Ramos (cell line): ENCODE measurements at regions not wholly inside any gene's neighbourhood (a gene's known extent, or its start where the extent isn't known, plus 50 kb on each side); places are given as distances from the start of the nearest gene placed in this dataset.
"Not testable (repeated sequence)": the region's sequence is repeated elsewhere in the genome, so short reads cannot be mapped to it uniquely, and the experiment has no call there.

Experiments
- in situ Hi-C: fragments of 300-500 bp; cut with MboI; formaldehyde crosslinking; loops from one replicate; pipeline ENCODE4 v1.14.3; 2022; ENCODE audit warnings: low sequenced_read_pairs; ENCODE audit not compliant: unreplicated experiment

DNA sequence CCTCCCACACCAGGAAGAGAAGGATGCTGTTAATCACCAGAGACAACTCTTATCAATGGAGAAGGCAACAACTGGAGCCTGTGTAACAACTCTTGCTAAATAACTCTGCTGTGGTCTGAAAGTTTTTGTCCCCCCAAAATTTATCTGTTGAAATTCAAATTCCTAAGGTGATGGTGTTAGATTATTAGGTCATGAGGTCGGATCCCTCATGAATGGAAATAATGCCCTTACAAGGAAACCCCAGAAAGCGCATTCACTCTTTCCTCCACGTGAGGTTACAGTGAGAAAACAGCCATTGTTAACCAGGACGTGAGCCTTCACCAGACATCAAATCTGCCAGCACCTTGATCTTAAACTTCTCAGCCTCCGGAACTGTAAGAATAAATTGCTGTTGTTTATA is 141.9 kb upstream of the CXADR start:
- in situ Hi-C loops: no loop called here

DNA sequence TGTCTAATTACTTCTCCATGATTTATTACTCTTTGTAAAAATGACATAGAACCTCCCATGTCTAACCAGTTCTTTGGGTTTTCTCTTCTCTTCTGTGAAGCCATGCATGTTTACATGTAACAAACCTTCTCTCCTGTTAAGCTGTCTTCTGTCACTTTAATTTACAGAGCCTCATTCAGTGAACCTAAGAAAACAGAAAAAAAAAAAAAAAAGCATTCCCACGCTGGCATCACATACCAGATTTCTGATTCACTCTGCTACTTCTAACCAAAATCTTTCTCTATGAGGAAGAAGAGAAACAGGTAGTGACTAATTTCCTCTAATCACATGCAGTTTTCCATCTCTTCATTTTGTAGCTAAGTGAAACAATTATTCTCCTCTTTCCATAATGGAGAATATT is 141.4 kb upstream of the CXADR start:
- in situ Hi-C loops: no loop called here

- in situ Hi-C loops: no loop called here
These were observed 140.6 kb upstream of the CXADR start for GRCh38 chr21:17372200-17372599.

GRCh38 chr21:17386498-17386897 is 126.3 kb upstream of the CXADR start:
- in situ Hi-C loops: loop anchor here (10.0 kb wide), 1 partner anchor 198 kb away; no protein-coding TSS in a partner anchor

DNA sequence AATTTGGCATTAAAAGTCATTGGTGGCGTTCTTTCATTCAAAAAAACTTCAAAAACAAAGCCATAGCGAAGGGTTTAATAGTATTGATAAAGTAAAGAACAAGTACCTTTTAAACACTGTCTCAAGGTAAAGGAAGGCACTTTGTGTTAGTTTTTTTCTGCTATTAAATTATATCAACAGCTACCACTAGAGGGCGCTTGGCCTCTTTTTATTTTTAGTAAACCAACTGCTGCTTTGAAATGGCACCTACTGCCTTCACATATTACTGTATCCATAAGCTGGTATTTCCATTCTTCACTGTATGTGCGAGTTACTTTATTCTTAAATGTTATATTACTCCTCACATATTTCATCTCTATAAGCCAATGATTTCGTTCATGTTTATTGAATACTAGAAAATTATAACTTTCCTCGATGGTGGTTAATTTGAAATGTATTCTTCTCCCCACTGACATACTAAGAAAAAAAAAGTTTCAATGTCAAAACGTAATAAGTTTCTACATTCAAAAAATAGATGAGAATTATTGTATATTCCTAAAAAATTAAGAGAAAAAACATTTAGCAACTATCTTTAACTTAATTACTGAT is 125.7 kb upstream of the CXADR start:
- in situ Hi-C loops: loop anchor here (10.0 kb wide), 1 partner anchor 198 kb away; no protein-coding TSS in a partner anchor

- in situ Hi-C loops: loop anchor here (10.0 kb wide), 1 partner anchor 197 kb away; no protein-coding TSS in a partner anchor
These were observed 124.6 kb upstream of the CXADR start for GRCh38 chr21:17388226-17388625.

DNA sequence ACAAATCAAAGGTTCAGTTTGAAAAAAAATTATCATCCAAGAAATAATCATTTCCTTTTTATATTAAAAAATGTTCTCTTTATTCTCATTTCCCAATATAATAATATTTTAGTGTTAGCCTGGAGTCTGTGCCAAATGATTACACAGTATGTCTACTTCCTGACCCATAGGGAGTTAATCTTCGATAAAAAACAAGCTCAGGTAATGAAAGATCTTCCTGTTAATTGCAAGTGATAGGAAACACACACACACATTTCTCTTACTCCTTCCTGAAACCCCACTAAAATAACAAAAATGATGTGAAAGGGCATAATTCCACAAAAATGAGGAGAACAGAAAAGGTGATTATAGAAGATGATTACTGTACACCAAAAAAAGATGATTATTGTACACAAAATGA is 123.5 kb upstream of the CXADR start:
- in situ Hi-C loops: loop anchor here (10.0 kb wide), 1 partner anchor 195 kb away; no protein-coding TSS in a partner anchor

GRCh38 chr21:17390569-17390968 is 122.3 kb upstream of the CXADR start:
- in situ Hi-C loops: no loop called here

GRCh38 chr21:17391811-17392340 is 121.0 kb upstream of the CXADR start:
- in situ Hi-C loops: no loop called here

DNA sequence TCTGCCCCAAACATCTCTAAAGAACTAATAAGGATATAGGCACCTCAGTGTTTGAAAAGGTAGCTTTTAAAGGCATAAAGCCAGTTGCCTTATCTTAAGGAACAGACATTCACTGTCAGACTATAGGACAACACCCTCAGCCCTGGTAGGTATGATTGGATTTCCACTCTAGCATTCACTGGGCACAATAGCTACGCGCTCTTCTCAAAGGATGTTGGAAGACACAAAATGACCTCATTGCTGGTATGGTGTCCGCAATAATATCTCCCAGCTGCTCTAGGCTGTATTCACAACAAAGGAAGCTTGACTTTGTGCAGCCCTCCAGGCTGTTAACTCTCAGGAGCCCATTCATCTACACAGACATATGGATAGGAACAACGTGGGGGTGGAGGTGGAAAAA is 119.4 kb upstream of the CXADR start:
- in situ Hi-C loops: no loop called here

DNA sequence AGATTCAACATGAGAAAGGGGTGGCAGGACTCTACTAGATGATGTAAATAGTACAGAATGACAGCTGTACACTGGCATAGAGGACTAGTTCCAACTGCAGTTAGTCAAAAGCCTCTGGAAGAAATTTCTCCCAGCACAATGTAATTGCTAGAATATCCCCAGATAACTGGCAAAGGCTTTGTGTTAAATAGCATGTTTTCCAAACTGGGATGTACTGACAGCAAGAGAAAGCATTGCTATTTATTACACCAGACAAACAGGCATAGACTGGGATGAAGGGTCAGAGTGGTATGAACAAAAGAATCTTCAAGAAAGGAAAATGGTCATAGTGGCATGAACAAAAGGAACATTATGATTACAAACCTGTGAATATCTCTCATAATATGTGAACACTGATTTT is 115.9 kb upstream of the CXADR start:
- in situ Hi-C loops: no loop called here

DNA sequence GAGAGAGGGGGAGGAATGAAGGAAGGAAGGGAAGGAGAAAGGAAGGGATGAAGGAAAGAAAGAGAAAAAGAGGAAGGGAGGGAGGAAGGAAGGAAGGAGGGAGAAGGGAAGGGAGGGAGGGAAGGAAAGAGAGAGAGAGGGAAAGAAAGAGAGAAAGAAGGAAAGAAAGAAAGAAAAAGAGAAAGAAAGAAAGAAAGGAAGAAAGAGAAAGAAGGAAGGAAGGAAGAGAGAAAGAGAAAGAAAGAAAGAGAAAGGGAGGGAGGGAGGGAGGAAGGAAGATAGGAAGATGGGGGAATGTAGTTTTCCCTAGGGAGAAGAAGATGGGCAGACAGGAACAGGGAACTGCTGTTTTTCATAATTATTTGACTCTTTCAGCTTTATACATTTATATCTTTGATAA is 115.1 kb upstream of the CXADR start:
- in situ Hi-C loops: no loop called here

GRCh38 chr21:17398954-17399353 is 113.9 kb upstream of the CXADR start:
- in situ Hi-C loops: not testable (repeated sequence)

DNA sequence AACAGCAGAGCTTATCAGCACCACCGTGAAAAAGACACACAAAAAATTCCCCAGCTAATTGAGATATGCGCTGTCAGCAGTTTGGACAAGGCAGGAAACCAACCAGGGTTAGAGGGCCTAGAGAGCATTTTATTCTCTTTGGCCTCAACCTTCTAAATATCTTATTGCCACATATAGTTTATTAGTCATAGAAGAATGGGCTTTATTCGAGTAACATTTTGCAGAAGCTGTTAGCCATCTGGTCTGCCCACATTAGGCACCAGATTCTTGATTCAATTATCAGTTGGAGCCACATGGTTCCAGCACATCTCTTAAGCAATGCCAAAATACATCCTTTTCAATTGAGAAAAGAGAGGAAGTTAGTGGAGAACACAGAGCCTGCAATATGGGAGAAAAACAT is 109.9 kb upstream of the CXADR start:
- in situ Hi-C loops: no loop called here

DNA sequence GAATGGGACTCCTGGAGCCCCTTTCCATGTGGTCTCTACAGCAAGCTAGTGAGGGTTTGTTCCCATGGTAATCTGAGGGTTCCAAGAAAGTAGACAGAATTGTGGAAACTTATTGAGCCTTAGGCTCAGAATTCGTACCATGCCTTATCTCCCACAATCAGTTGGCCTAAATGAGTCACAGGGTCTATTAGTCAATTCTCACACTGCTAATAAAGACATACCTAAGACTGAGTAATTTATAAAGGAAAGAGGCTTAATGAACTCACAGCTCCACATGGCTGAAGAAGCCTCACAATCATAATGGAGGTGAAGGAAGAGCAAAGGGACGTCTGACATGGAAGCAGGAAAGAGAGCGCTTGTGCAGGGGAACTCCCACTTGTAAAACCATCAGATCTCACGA is 106.6 kb upstream of the CXADR start:
- in situ Hi-C loops: no loop called here

- in situ Hi-C loops: no loop called here
These were observed 98.1 kb upstream of the CXADR start for GRCh38 chr21:17414766-17415165.

DNA sequence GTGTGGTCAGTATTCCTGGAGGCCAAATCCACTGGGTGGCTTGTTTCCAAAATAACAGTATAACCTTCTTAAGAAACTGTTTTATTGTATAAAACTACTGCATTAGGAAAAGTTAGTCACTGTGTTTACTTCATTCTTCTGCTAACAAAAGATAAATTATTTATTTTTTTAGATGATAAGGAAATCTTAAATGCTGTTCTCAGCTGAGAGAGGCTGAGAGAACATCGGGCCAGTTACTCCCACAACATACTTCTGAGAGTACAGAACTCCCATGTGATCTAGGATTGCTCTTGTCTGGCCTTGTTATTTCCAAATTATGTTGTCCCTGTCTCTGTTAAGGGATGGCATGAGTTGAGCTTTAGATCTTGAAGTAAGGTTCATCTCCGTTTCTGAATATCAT is 96.7 kb upstream of the CXADR start:
- in situ Hi-C loops: no loop called here

- in situ Hi-C loops: no loop called here
These were observed 89.9 kb upstream of the CXADR start for GRCh38 chr21:17422931-17423330.

GRCh38 chr21:17427157-17427556 is 85.7 kb upstream of the CXADR start:
- in situ Hi-C loops: no loop called here

DNA sequence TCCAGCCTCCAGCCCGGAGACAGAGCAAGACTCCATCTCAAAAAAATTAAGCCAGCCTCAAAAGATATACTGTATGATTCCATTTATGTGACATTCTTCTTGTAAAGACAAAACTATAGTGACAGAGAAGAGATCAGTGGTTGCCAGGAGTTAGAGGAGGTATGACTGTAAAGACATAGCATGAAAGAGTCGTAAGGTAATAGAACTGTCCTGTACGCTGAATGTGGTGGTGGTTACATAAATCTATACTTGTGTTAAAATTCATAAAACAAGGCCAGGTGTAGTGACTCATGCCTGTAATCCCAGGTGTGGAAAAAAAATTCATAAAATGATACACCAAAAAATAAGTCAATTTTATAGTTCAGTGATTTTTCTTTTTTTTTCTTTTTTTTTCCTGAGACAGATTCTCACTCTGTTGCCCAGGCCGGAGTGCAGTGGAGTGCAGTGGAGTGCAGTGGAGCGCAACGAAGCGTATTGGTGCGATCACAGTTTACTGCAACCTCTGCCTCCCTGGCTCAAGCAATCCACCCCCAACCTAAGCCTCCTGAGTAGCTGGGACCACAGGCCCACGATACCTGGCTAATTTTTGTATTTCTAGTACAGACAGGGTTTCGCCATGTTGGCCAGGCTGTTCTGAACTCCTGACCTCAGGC is 84.9 kb upstream of the CXADR start:
- in situ Hi-C loops: no loop called here

DNA sequence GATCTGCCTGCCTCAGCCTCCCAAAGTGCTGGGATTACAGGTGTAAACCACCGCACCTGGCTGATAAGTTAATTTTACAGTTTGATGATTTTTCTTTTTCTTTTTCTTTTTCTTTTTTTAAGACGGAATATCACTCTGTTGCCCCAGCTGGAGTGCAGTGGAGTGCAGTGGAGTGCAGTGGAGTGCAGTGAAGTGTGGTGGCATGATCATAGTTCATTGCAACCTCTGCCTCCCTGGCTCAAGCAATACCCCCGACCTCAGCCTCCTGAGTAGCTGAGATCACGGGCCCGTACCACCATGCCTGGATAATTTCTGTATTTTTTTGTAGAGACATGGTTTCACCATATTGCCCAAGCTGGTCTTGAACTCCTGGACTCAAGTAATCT is 84.4 kb upstream of the CXADR start:
- in situ Hi-C loops: no loop called here

- in situ Hi-C loops: no loop called here
These were observed 83.9 kb upstream of the CXADR start for GRCh38 chr21:17428980-17429379.
